ENCODE measurements at regions not wholly inside any gene's neighbourhood (a gene's known extent, or its start where the extent isn't known, plus 50 kb on each side); places are given as distances from the start of the nearest gene placed in this dataset.

DNA sequence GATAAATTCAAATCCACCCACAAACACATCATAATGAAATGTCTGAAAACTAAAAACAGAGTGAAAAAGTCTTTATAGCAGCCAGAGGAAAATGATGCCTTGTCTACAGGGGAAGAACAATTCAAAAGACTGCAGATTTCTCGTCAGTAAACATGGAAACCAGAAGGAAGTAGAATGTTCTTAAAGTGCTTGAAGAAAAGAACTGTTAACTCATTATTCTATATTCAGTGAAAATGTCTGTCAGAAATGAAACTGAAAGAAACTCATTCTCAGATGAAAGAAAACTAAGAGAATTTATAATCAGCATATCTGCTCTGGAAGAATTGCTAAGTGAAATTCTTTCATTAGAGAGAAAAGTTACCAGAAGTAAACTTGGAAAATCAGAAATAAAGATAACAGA is 416.1 kb downstream of the TBC1D32 start:
- no peak for DNase-seq

DNA sequence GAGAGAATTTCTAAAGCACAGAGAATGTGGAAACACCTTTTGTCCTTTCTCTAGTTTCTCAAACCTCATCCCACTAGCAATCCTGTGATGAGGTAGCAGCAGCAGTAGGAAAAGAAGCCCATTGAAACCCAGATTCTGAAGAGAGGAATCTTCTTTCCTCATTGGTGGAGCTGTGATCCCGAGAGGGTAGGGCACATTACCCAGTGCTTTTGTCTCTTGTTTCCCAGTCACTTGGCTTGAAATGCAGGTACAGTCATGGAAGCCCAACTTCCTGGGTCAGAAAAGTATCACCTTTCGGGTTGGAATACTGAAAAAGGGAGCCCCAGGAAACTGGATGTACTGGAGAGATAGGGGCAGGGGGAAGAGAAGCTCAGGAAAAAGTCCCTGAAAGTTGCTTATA is 417.4 kb downstream of the TBC1D32 start:
- no peak for DNase-seq

DNA sequence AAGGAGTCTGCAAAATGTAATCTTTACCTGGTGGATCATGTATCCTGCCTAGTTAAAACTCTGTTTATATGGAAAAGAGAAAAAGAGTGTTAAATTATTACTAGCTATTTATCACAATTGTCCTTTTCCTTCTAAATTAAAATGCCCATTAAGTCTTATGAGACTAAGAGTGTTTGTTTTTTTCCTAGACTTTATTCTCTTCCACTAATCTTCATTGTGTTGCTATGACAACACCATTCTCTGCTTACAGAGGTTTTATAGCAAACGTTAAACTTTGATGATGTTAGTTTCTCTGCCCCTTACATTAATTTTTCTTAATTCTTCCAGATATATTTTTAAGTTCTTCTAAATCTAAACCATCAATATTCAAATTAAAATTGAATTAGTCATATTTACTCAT is 420.8 kb downstream of the TBC1D32 start:
- no peak for DNase-seq

DNA sequence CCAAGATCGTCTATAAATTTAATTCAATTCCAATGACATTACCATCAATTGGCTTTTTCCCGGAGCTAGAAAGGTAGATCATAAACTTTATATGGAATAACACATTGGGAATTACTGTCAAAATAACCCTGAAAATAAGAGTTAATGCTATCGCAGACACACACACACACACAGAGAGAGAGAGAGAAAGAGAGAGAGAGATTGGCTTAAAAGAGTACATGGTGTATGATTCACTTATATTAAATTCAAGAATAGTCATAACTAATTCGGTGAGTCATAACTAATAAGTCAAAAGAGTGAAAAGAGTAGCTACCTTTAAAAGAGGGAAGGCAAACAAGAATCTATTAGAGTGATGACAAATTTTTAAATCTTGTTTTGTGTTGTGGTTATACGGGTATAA is 425.5 kb downstream of the TBC1D32 start:
- no peak for DNase-seq

DNA sequence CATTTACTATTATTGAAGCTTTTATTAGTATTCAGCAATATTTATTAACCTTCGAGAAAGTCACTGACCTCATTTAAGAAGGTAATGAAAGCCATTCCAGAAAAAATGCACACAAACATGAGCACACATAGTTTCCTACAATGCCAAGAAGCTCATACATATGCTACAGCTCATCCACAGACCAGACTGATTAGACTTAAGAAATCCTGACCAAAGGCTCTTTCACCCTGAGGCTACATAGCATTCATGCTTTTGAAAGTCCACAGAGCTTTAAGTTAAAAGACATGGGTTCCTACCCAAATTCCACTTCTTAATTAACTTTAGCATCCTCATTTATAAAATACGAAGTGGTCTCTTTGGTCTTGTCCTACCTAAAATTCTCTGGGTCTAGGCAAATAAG is 430.4 kb downstream of the TBC1D32 start:
- no peak for DNase-seq

DNA sequence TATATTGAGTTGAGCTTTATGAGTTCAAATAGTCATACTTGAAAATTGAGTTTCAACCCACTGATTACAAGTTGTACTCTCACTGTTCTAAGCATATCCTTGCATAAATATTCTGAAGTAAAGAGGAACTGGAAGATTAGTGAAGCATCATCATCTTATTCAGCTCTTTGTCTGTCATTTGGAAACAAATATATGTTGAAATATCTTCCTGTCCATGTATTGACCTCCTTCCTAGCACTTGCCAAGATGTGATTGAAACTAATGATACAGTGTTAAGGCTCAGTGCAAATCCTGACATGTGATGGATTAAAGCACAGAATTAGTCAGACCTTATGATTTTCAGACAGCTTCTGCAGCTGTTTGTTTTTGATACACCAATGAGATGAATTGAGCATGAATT is 434.3 kb downstream of the TBC1D32 start:
- DNase-seq = no peak

DNA sequence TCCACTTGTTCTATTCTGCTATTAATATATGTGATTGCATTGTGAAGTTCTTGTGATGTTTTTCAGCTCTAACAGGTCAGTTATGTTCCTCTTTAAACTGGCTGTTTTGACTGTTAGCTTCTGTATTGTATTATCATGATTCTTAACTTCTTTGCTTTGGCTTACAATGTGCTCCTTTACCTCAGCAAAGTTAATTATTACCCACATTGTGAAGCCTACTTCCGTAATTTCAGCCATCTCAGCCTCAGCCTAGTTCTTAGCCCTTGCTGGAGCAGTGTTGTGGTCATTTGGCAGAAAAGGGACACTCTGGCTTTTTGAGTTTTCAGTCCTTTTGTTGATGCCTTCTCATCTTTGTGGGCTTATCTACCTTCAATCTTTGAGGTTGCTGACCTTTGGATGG is 440.2 kb downstream of the TBC1D32 start:
- DNase-seq = no peak

DNA sequence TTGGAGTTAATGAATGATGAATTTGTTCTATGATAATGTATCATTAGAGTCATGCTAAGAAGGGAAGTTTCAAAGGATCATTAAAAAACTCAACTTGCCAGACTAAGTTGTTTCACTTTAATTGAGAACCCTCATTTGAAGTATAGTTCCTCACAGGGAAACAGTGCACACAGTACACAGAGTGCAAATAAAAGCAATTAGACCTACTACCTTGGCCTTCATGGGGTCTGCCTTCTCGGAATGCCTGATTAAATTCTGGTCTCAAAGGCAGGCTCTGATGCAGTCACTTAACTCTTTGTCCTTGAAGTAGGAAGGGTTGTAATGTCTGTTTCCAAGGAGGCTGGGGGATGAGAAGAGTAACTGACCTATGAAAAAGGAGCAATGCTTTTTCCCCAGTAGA is 457.3 kb downstream of the TBC1D32 start:
- DNase-seq = no peak

DNA sequence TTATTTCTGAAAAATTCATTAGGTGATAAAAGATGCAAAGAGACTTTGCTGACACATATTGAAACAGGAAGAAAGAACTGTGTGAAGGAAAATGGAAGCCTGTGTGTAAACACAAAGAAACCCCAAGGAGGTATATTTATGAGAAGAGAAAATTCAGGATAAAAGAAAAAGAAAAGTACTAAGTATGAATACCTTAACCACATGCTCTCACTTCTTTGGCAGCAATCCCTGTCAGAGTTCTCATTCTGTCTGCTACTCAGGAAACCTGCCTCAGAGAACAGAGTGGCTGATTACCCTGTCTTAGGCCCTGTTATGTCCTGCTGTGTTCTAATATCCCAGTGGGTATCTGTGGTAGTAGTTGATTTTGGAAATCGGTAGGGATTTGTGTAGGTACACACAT is 457.9 kb downstream of the TBC1D32 start:
- no peak for DNase-seq

DNA sequence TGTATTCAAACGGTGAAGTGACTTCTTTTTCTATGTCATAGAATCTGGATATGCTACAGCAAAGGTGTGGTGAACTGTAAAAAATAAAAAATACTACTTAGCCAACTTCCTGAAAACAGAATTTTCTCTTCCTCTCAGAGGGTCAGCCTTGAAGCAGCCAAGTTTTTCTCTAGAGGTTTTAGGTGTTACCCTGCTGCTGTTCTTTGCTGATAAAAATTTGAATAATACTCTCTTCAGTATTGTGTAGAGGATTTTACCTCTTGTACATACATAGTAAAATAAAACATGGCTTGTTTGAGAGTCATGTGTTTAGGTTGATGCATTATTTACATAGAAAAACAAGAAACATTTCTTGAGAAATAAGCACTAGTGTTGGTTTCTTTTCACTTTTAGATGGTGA is 458.4 kb downstream of the TBC1D32 start:
- DNase-seq = no peak

DNA sequence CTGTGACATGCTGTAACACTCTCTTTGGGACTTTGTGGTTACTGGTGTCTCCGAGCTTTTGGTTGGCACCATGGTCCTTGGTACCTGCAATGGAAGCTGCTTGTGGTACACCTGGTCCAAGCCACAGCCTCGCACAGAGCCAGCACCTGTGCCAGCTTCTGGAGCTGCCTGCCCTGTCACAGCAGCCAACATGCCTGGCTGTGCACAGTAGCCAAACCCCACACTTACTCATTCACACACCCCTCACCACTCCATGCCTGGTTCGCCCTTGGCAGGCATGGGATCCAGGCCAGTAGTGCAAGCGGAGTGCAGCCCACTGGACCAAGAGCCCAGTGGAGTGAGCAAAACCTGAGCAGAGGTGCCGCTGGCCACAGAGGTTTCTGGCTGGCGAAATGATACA is 459.9 kb downstream of the TBC1D32 start:
- DNase-seq = no peak

DNA sequence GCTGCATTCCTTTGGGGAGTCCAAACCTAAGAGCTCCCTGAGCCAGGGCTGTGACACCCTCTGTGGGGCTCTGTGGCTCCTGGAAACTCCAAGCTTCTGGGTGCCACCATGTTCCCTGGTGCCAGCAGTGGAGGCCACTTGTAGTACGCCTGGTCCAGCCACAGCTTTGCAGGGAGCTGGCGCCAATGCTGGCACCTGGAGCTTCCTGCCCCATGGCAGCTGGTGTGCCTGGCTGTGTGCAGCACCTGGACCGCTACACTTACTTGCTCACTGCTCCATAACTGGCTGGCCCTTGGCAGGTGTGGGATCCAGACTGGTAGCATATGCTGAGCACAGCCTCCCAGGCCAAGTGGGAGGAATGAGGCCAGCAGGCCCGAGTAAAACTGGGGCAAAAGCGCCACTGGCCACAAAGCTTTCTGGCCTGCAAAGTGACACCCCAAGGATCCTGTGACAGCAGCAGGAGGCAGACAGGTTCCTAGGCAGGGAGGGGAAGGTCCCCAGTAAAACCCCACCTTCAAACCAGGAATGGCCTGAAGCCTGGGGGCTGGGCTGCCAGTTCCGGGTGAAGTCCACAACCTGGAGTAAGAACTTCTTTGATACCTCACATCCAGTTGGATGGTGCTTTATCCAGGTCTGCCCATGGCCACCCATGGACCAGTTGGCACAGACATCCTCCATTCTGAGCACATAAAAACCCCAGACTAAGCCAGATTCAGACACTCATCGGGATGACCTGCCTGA is 461.0 kb downstream of the TBC1D32 start:
- DNase-seq = no peak

DNA sequence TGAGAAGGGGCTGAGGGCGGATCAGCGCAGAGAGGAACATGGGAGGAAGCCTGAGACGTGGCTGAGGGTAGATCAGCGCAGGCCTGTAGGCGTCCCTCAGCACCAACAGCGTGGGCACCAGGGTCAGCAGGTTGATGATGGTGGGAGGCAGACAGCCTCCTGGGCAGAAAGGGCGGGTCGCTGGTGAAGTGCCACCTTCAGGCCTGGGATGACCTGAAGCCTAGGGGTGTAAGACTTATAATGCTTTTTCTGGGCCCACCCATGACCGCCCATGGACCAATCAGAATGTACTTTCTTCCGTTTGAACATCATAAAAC is 462.1 kb downstream of the TBC1D32 start:
- no peak for DNase-seq

DNA sequence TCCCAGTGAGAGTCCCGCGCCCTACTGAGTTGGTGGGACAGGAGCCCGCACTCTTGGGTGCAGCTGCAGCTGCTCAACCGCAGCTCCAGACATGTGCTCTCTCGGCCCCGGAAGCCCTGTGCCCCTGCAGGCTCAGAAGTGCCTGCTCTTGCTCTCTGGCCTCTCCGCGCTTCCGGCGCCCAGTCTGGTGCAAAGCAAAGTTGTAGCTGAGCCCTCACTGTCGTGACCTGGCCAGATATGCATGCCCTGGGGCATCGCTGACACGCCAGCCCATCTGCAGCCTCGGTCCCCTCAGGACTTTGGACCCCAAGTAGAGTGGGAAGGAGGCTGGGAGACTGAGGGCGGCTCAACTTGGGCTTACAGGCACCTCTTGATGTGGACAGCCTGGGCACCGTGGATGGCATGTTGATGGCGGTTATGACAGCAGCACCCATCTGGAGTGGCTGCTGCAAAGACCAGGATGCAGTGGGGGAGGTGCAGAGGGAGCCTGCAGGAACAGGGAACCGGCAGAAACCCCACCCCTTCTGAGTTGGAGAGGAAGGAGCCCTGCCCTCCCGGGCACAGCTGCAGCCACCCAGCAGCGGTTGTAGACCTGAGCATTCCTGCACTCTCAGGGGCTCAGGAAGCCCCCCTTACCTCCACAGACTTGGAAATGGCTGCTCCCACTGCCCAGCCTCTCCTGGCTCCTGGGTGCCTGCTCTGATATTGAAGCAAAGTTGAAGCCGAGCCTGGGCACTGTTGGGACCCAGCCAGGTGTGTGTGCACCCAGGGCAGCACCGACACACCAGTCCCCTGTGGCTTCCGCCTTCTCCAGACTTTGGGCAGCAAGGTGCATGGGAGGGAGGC is 462.6 kb downstream of the TBC1D32 start:
- no peak for DNase-seq

DNA sequence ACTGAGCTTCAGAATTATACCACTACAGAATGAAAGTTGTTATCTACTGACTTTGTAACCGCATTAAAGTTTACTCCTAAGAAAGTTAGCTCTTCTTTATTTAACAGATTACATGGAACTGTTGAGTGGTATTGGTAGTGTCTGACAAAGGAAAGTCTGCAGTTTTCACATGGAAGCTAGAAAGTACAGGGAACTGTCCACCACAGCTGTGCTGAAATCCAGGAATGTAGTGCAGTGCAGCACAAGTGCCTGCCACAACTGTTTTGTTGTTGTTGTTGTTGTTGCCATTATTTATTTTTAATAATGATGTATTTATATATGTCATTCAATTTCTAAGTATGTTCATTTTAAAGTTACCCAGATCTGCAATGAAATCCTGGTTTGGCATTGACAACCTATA is 464.9 kb downstream of the TBC1D32 start:
- DNase-seq = no peak

DNA sequence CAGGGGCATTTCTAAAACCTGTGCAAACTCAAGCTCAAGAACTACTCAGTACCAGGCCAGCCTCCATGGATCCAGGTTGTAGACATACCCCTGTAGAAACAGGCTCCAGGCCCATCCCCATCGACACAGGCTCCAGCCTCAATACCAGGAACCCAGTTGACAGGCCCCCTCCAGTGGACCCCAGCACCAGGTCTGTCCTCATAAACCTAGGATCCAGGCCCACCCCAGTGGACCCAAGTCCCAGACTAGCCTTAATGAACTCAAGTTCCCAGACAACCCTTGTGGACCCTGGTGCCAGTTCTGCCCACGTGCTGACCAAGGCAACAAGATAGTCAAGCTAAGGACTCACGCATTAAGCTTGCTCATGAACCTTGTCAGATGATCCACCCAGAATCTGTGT is 476.9 kb downstream of the TBC1D32 start:
- DNase-seq = no peak

DNA sequence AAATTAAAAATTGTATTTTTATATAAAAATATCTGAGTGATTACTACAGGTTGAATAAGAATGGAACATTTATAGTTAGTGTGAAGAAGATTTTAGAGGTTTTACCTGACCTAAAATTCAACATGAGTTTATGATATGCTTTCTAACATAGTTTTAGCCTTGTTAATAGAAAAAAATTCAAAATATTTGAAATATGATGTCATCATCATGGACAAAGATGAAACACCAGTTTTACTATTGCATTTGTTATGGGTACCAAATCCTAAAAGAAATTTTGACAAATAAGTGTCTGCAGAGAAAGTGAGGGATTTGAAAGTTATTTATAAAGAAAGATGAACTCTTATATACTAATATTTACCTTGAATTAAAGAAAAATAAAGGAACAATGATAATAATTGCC is 479.7 kb downstream of the TBC1D32 start:
- no peak for DNase-seq

DNA sequence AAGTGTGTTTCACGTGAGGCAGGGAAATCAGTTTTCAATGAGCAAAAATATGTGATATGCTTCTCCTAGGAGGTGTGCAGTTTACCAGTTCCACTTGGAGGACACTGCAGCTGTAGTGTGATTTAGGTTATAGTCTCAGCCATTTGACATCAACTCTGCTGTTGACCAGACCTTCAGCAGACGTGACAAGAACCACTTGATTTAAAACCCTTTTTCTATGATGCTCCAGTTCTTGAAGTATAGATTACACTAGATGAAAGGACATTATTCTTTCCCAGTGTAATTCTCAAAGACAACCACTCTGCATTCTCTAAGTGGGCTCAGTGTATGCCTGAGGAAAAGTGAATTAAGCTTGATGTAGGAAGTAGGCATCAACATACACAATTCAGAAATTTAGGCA is 480.8 kb downstream of the TBC1D32 start:
- DNase-seq = no peak

DNA sequence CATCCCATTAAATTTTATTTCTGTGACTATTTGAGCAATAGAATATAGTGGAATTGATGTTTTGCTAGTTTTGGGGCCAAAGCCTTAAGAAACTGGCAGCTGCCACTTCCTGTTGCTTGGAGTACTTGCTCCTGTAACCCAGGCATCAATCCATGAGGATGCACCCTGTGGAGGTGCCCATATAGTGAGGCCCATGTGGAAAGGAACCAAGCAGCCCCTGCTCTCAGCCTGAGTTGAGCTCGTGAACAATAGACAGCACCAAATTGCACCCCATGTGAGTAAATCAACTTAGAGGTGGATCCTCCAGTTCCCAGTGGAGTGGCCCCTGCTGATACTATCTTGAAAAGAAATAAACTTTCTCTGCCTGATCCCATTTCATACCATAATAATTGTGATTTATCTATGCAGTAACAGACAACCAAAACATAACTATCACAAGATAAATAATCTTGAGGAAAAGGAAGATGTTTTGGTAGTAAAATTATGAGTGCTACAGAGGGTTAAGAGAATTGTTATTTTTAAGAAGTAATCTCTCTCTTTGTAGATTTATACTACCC is 481.9 kb downstream of the TBC1D32 start:
- DNase-seq = no peak

DNA sequence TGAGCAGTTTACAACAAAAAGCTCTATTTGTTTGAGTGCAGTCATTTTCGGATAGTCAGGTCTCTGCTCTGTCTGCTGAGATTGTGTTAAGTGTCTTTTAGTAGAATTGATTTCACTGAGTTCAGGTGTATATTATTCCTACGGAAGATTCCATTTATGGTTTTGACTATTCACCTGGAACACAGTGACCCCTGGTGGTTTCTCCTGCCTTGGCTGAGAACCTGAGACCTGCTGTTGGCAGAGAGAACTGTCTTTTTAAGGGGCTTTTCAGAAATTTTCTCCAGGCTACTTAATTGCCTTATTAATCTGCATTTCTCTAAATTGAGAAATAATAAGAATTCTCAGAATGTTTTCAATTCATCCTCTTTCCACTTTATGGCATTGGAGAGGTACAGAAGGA is 508.0 kb downstream of the TBC1D32 start:
- DNase-seq = no peak

DNA sequence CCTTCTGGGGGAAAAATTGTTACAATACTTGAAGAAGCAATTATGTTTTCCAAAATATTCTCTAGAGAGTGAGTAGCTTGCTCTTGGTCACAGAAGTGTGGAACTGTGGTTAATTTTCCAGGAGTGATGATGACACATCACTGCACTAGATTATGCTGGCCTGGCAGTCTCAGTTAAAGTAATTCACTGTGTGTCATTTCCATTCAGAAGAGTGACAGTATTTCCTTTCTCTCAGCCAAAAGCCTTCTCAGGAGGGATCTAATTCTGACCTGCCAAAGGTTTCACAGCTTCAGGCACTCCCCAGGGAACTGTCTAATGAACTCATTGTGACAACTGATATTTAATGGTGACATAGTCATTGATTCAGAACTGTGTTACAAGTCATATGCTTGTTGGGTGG is 517.5 kb downstream of the TBC1D32 start:
- no peak for DNase-seq

DNA sequence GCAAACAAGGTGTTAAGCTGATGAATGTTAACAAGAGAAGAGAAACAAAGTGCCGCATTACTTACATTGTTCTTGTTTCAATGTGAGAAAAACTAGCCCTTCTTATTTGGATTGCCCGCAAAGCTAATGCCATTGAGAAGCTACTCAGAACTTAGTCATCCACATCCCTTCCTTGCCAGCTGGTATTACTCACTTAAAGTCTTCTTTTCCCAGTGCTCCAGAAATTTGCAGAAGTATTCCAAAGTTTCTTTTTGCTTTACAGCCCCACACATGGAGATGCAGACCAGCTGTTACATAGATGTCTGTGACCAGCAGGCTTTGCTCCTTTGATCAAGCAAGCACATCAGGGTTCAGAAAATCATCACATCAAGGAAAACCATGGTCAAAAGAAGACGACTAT is 529.0 kb downstream of the TBC1D32 start:
- DNase-seq = no peak

DNA sequence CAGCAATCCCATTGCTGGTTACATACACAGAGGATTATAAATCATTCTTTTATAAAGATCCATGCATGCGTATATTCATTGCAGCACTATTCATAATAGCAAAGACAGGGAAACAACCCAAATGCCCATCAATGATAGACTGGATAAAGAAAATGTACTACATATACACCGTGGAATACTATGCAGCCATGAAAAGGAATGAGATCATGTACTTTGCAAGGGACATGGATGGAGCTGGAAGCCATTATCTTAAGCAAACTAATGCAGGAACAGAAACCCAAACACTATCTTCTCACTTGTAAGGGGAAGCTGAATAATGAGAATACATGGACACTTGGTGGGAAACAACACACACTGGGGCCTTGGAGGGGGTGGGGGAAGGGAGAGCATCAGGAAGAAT is 529.7 kb downstream of the TBC1D32 start:
- DNase-seq = no peak

DNA sequence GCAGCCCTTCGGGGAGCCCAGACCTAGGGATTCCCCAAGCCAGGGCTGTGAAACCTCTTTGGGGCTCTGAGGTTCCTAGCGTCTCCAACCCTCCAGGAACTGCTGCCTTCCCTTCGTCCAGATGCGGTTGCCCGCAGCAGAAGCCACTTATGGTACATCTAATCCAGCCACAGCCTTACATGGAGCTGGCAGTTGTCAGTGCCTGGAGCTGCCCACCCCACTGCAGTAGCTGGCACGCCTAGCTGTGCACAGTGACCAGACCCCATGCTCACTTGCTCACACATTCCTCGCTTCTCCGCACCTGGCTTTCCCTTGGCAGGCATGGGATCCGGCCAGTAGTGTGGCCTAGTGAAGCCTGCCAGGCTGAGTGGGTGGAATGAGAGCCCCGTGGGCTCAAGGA is 547.6 kb downstream of the TBC1D32 start:
- DNase-seq = no peak

DNA sequence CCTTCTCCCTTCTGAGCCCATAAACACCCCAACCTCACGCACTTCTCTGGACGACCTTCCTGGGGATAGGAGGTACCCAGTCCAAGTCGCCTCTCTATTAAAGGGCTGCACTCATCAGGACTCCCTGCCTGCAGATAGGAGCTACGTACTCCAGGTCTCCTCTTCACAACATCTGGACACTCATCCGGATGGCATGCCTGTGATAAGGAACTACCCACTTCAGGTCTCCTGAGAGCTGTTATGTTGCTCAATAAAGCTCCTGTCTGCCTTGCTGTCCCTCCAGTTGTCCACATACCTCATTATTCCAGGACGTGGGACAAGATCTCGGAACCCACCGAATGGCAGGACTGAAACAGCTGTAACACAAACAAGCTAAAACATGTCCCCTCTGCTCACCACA is 548.0 kb downstream of the TBC1D32 start:
- DNase-seq = no peak
